PFSK-1 (cell line): ENCODE measurements at regions not wholly inside any gene's neighbourhood (a gene's known extent, or its start where the extent isn't known, plus 50 kb on each side); places are given as distances from the start of the nearest gene placed in this dataset.

Experiments used
- FOXP2 ChIP-seq: optimal IDR thresholded peaks from 2 replicates; pipeline ENCODE3; 2011; ENCODE audit warnings: borderline replicate concordance, control low read depth, inconsistent platforms; ENCODE audit not compliant: insufficient read depth; ENCODE audit errors: extremely low read length, extremely low read depth
- POLR2AphosphoS5 ChIP-seq: IDR thresholded peaks from 2 replicates; pipeline ENCODE4 v1.6.1; 2012; ENCODE audit warnings: low read depth, mild to moderate bottlenecking, control low read depth, low read length, moderate library complexity
- REST ChIP-seq, 2 experiments: IDR thresholded peaks; 2 replicates each; pipeline versions ENCODE4 v1.6.1 to v1.8.0; 2011 to 2012; ENCODE audit warnings: low read depth in 2 of 2, low read length in 2 of 2, control low read depth in 1 of 2, inconsistent platforms in 1 of 2, mild to moderate bottlenecking in 1 of 2, moderate library complexity in 1 of 2; ENCODE audit not compliant: insufficient read depth in 1 of 2
- SIN3A ChIP-seq: IDR thresholded peaks from 2 replicates; pipeline ENCODE4 v1.6.1; 2012; ENCODE audit warnings: mild to moderate bottlenecking, low read length, moderate library complexity, borderline replicate concordance; ENCODE audit not compliant: insufficient read depth
- TAF1 ChIP-seq: IDR thresholded peaks from 2 replicates; pipeline ENCODE4 v1.6.1; 2012; ENCODE audit warnings: low read length, control low read depth, borderline replicate concordance; ENCODE audit not compliant: insufficient read depth

DNA sequence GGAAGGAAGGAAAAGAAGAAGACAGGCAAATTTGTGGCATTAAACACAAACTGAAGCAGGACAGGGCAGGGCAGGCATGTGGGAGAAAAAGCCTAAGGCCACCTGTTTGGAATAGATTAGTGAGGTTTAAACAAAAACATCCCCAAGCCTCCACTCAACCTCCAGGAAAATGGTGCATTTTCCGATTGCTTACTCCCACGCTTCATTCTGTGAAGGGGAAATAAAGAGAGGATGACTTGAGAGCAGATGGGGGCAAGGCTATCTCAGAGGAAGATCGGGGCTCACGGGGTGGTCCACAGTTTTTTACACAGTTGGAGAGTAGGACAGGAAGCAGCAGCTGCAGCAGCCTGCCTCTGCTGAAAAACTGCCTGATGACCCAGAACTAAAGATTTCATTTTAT lies 250.9 kb downstream of the DUSP6 start:
- TF ChIP-seq SIN3A: peak; percentile 26; the same call in 1 of the 2 replicates
- 0 out of 4 replicates have a peak, but pooled peaks of 1 of the 2 experiments have one; percentile 18 for TF ChIP-seq REST (IDR thresholded peaks at IDR 0.05; ENCODE audit: insufficient read depth in 1 of 2, low read depth in 2 of 2, low read length in 2 of 2)
- no peak for TF ChIP-seq POLR2AphosphoS5

GRCh38 chr12:89098441-89099112 lies 253.7 kb downstream of the DUSP6 start:
- TF ChIP-seq POLR2AphosphoS5: no peak
- no peak for TF ChIP-seq REST (IDR thresholded peaks at IDR 0.05; ENCODE audit: insufficient read depth in 1 of 2, low read depth in 2 of 2, low read length in 2 of 2)
- no peak for TF ChIP-seq TAF1
- TF ChIP-seq SIN3A: no peak
- no peak for TF ChIP-seq FOXP2

DNA sequence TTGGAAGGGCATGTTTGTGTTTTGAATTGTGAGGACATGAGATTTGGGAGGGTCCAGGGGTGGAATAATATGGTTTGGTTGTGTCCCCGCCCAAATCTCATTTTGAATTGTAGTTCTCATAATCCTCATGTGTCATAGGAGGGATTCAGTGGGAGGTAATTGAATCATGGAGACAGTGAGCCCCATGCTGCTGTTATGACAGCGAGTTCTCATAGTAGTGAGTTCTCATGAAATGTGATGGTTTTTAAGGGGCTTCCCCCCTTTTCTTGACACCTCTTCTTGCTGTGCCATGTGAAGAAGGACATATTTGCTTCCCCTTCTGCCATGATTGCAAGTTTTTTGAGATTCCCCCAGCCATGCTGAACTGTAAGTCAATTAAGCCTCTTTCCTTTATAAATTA lies 260.0 kb downstream of the DUSP6 start:
- TF ChIP-seq FOXP2 (no peak), TAF1 (no peak), REST (IDR thresholded peaks at IDR 0.05; ENCODE audit: insufficient read depth in 1 of 2, low read depth in 2 of 2, low read length in 2 of 2) (no peak), POLR2AphosphoS5 (no peak), SIN3A (no peak)

GRCh38 chr12:89091293-89091841 lies 260.9 kb downstream of the DUSP6 start:
- TF ChIP-seq FOXP2 (no peak), TAF1 (no peak), POLR2AphosphoS5 (no peak), SIN3A (no peak), REST (IDR thresholded peaks at IDR 0.05; ENCODE audit: insufficient read depth in 1 of 2, low read depth in 2 of 2, low read length in 2 of 2) (no peak)

GRCh38 chr12:89089264-89089663 lies 263.0 kb downstream of the DUSP6 start:
- no peak for TF ChIP-seq SIN3A
- TF ChIP-seq REST (IDR thresholded peaks at IDR 0.05; ENCODE audit: insufficient read depth in 1 of 2, low read depth in 2 of 2, low read length in 2 of 2): no peak
- no peak for TF ChIP-seq TAF1
- TF ChIP-seq POLR2AphosphoS5: no peak
